Osteocyte (in vitro differentiated cells): ENCODE measurements at regions not wholly inside any gene's neighbourhood (a gene's known extent, or its start where the extent isn't known, plus 50 kb on each side); places are given as distances from the start of the nearest gene placed in this dataset.

Experiments used
- DNase-seq: peaks from one replicate; pipeline ENCODE4 v3.0.0; 2021; ENCODE audit warnings: mixed read lengths; ENCODE audit not compliant: unreplicated experiment; ENCODE audit errors: extremely low spot score
- H3K27ac Mint-ChIP-seq: one replicate; pipeline ENCODE4 v1.8.0; 2021; ENCODE audit warnings: mild to moderate bottlenecking, mixed read lengths; ENCODE audit not compliant: unreplicated experiment
- H3K27me3 Mint-ChIP-seq: one replicate; pipeline ENCODE4 v1.8.0; 2021; ENCODE audit warnings: mixed read lengths; ENCODE audit not compliant: unreplicated experiment
- H3K36me3 Mint-ChIP-seq: one replicate; pipeline ENCODE4 v1.8.0; 2021; ENCODE audit warnings: mixed read lengths; ENCODE audit not compliant: unreplicated experiment
- H3K4me1 Mint-ChIP-seq: one replicate; pipeline ENCODE4 v1.8.0; 2021; ENCODE audit warnings: mixed read lengths; ENCODE audit not compliant: unreplicated experiment
- H3K4me3 Mint-ChIP-seq: one replicate; pipeline ENCODE4 v1.8.0; 2021; ENCODE audit warnings: mild to moderate bottlenecking, moderate library complexity, mixed read lengths; ENCODE audit not compliant: unreplicated experiment
- H3K9me3 Mint-ChIP-seq: one replicate; pipeline ENCODE4 v1.8.0; 2021; ENCODE audit warnings: mixed read lengths; ENCODE audit not compliant: unreplicated experiment
- CTCF ChIP-seq: fragments of 200-600 bp; sonication (generic); IDR thresholded peaks from 2 replicates; pipeline ENCODE4 v1.5.0; 2021; ENCODE audit warnings: antibody characterized with exemption, mild to moderate bottlenecking, moderate library complexity

- TF ChIP-seq CTCF: no peak
- DNase-seq: no peak
- Mint-ChIP-seq H3K4me3 (no peak overlapping the region), H3K9me3 (no peaks in the 10 kb centered on the region), H3K27me3 (peaks cover 20% of the 10 kb centered on the region), H3K27ac (no peak overlapping the region), H3K4me1 (no peaks in the 10 kb centered on the region), H3K36me3 (no peaks in the 10 kb centered on the region)
These were observed 138.3 kb upstream of the TACR1 start for GRCh38 chr2:75337619-75338018.

- Mint-ChIP-seq H3K4me1 (no peaks in the 10 kb centered on the region), H3K27ac (no peak overlapping the region), H3K27me3 (peaks cover 20% of the 10 kb centered on the region), H3K4me3 (no peak overlapping the region), H3K9me3 (no peaks in the 10 kb centered on the region), H3K36me3 (no peaks in the 10 kb centered on the region)
- no peak for TF ChIP-seq CTCF
- no peak for DNase-seq
These were observed 137.7 kb upstream of the TACR1 start for GRCh38 chr2:75337016-75337415.

- DNase-seq: no peak
- Mint-ChIP-seq H3K27ac (no peak overlapping the region), H3K27me3 (peaks cover 20% of the 10 kb centered on the region), H3K36me3 (no peaks in the 10 kb centered on the region), H3K4me1 (no peaks in the 10 kb centered on the region), H3K9me3 (no peaks in the 10 kb centered on the region), H3K4me3 (no peak overlapping the region)
- no peak for TF ChIP-seq CTCF
These were observed 137.1 kb upstream of the TACR1 start for GRCh38 chr2:75336451-75336850.

GRCh38 chr2:75334076-75334475 is 134.8 kb upstream of the TACR1 start:
- Mint-ChIP-seq H3K27ac (no peak overlapping the region), H3K4me3 (no peak overlapping the region), H3K27me3 (peaks cover 17% of the 10 kb centered on the region), H3K4me1 (no peaks in the 10 kb centered on the region), H3K9me3 (no peaks in the 10 kb centered on the region), H3K36me3 (no peaks in the 10 kb centered on the region)
- no peak for DNase-seq
- no peak for TF ChIP-seq CTCF

- H3K27me3 Mint-ChIP-seq: peaks cover 17% of the 10 kb centered on the region
- no peak for DNase-seq
- no peaks in the 10 kb centered on the region for H3K9me3 Mint-ChIP-seq
- H3K36me3 Mint-ChIP-seq: no peaks in the 10 kb centered on the region
- no peaks in the 10 kb centered on the region for H3K4me1 Mint-ChIP-seq
- H3K4me3 Mint-ChIP-seq: no peak overlapping the region
- H3K27ac Mint-ChIP-seq: no peak overlapping the region
- no peak for TF ChIP-seq CTCF
These were observed 134.3 kb upstream of the TACR1 start for GRCh38 chr2:75333646-75334045.
